Fibroblast of lung (primary cell): ENCODE measurements at regions not wholly inside any gene's neighbourhood (a gene's known extent, or its start where the extent isn't known, plus 50 kb on each side); places are given as distances from the start of the nearest gene placed in this dataset.

Source experiments
- DNase-seq, 2 donors: peaks; one replicate each; pipeline versions ENCODE4 v3.0.0 to v3.0.0-alpha.2; 2010; ENCODE audit warnings: low read depth in 2 of 2
- H2AFZ ChIP-seq: 2 replicates; pipeline ENCODE4 v1.5.1; 2012; ENCODE audit warnings: low read length, control low read depth, inconsistent platforms
- H3K27ac ChIP-seq: 2 replicates; pipeline ENCODE4 v1.5.1; 2011; ENCODE audit warnings: low read length, control low read depth; ENCODE audit not compliant: insufficient read depth
- H3K27me3 ChIP-seq: 2 replicates; pipeline ENCODE4 v1.5.1; 2011; ENCODE audit warnings: mild to moderate bottlenecking, low read length; ENCODE audit not compliant: control insufficient read depth, insufficient read depth
- H3K36me3 ChIP-seq: 2 replicates; pipeline ENCODE4 v1.5.1; 2011; ENCODE audit warnings: low read length; ENCODE audit not compliant: control insufficient read depth, insufficient read depth
- H3K4me1 ChIP-seq: 2 replicates; pipeline ENCODE4 v1.5.1; 2011; ENCODE audit warnings: low read length; ENCODE audit not compliant: control insufficient read depth, insufficient read depth; ENCODE audit errors: extremely low read depth
- H3K4me2 ChIP-seq: 2 replicates; pipeline ENCODE4 v1.5.1; 2011; ENCODE audit warnings: low read length, control low read depth; ENCODE audit not compliant: insufficient read depth; ENCODE audit errors: extremely low read depth
- H3K4me3 ChIP-seq, 4 experiments: fragments of 200-600 bp in 1 of 4; sonication (generic) in 1 of 4; replicated peaks in 1 of 4; 2 replicates each; pipeline ENCODE4 v1.5.1; 2011 to 2016; ENCODE audit warnings: low read length in 4 of 4, low read depth in 3 of 4, mild to moderate bottlenecking in 3 of 4, control low read depth in 2 of 4, inconsistent platforms in 1 of 4, mixed read lengths in 1 of 4; ENCODE audit not compliant: insufficient read depth in 1 of 4; ENCODE audit errors: control extremely low read depth in 1 of 4
- H3K79me2 ChIP-seq: 2 replicates; pipeline ENCODE4 v1.5.1; 2012; ENCODE audit warnings: mild to moderate bottlenecking, low read length, inconsistent platforms; ENCODE audit not compliant: control insufficient read depth, insufficient read depth
- H3K9ac ChIP-seq: 2 replicates; pipeline ENCODE4 v1.5.1; 2011; ENCODE audit warnings: mild to moderate bottlenecking, low read length, control low read depth; ENCODE audit not compliant: insufficient read depth
- H3K9me3 ChIP-seq: 2 replicates; pipeline ENCODE4 v1.5.1; 2012; ENCODE audit warnings: low read depth, low read length; ENCODE audit not compliant: control insufficient read depth, insufficient read depth
- H4K20me1 ChIP-seq: 2 replicates; pipeline ENCODE4 v1.5.1; 2011; ENCODE audit warnings: low read length; ENCODE audit not compliant: control insufficient read depth, insufficient read depth; ENCODE audit errors: extremely low read depth
- CTCF ChIP-seq, 2 donors: IDR thresholded peaks in 1 of 2; conservative IDR thresholded peaks in 1 of 2; 1 replicate in 1 of 2; 2 replicates in 1 of 2; pipeline ENCODE4 v1.5.1; 2011 to 2012; ENCODE audit warnings: low read length in 2 of 2, control low read depth in 1 of 2, inconsistent platforms in 1 of 2, low read depth in 1 of 2, mild to moderate bottlenecking in 1 of 2
- EZH2 ChIP-seq: IDR thresholded peaks from 2 replicates; pipeline ENCODE4 v1.5.1; 2012; ENCODE audit warnings: low read length, control low read depth, mild to moderate bottlenecking; ENCODE audit errors: missing control alignments

GRCh38 chr5:161064297-161064696, 212.3 kb upstream of the ATP10B start:
- no peaks in the 10 kb centered on the region for H3K9me3 ChIP-seq
- H3K4me1 ChIP-seq = no peaks in the 10 kb centered on the region
- no peaks in the 10 kb centered on the region for H4K20me1 ChIP-seq
- no peak overlapping the region for H2AFZ ChIP-seq
- TF ChIP-seq CTCF (conservative IDR thresholded peaks at IDR 0.05 in 1 of 2, IDR thresholded peaks at IDR 0.05 in 1 of 2; ENCODE audit: low read depth in 1 of 2, low read length in 2 of 2) = no peak
- no peak for TF ChIP-seq EZH2
- no peak overlapping the region for H3K4me2 ChIP-seq
- no peak overlapping the region for H3K9ac ChIP-seq
- no peaks in the 10 kb centered on the region for H3K27me3 ChIP-seq
- no peaks in the 10 kb centered on the region for H3K79me2 ChIP-seq
- H3K36me3 ChIP-seq = no peaks in the 10 kb centered on the region
- H3K4me3 ChIP-seq = no peak overlapping the region
- DNase-seq = no peak
- H3K27ac ChIP-seq = no peak overlapping the region

- no peak overlapping the region for H3K27ac ChIP-seq
- H3K36me3 ChIP-seq = no peaks in the 10 kb centered on the region
- H2AFZ ChIP-seq = no peak overlapping the region
- TF ChIP-seq CTCF (conservative IDR thresholded peaks at IDR 0.05 in 1 of 2, IDR thresholded peaks at IDR 0.05 in 1 of 2; ENCODE audit: low read depth in 1 of 2, low read length in 2 of 2) (no peak), EZH2 (no peak)
- H3K9ac ChIP-seq = no peak overlapping the region
- peak in 1 of 2 donors; percentile 47 for DNase-seq
- H3K79me2 ChIP-seq = no peaks in the 10 kb centered on the region
- H3K4me2 ChIP-seq = no peak overlapping the region
- H3K27me3 ChIP-seq = no peaks in the 10 kb centered on the region
- H3K9me3 ChIP-seq = no peaks in the 10 kb centered on the region
- H3K4me1 ChIP-seq = no peaks in the 10 kb centered on the region
- H4K20me1 ChIP-seq = no peaks in the 10 kb centered on the region
- H3K4me3 ChIP-seq = no peak overlapping the region
These were observed 206.8 kb upstream of the ATP10B start for GRCh38 chr5:161058781-161059180.

- no peaks in the 10 kb centered on the region for H4K20me1 ChIP-seq
- no peak overlapping the region for H3K9ac ChIP-seq
- H3K4me1 ChIP-seq = no peaks in the 10 kb centered on the region
- H3K27me3 ChIP-seq = no peaks in the 10 kb centered on the region
- no peak overlapping the region for H3K4me2 ChIP-seq
- H3K36me3 ChIP-seq = no peaks in the 10 kb centered on the region
- H3K9me3 ChIP-seq = no peaks in the 10 kb centered on the region
- no peaks in the 10 kb centered on the region for H3K79me2 ChIP-seq
- no peak overlapping the region for H3K4me3 ChIP-seq
- peak in 1 of 2 donors; percentile 38 for DNase-seq
- no peak overlapping the region for H2AFZ ChIP-seq
- no peak overlapping the region for H3K27ac ChIP-seq
- TF ChIP-seq CTCF (conservative IDR thresholded peaks at IDR 0.05 in 1 of 2, IDR thresholded peaks at IDR 0.05 in 1 of 2; ENCODE audit: low read depth in 1 of 2, low read length in 2 of 2) (no peak), EZH2 (no peak)
These were observed 200.0 kb upstream of the ATP10B start for GRCh38 chr5:161051920-161052500.
